T-helper 1 cell treated with Interleukin-12 subunit alpha and Interleukin-12 subunit beta and Interleukin-4 antibody, amounts not matched to agents 30 ng/mL and 1 ng/mL, for 36 hours (primary cell): ENCODE measurements at regions not wholly inside any gene's neighbourhood (a gene's known extent, or its start where the extent isn't known, plus 50 kb on each side); places are given as distances from the start of the nearest gene placed in this dataset.

Source experiments
- intact Hi-C: fragments of 100-400 bp; cut with micrococcal nuclease; formaldehyde crosslinking; loops from one replicate; pipeline ENCODE4 v1.15.1; 2024

GRCh38 chr4:138859254-138859653 is 156.3 kb upstream of the NOCT start:
- intact Hi-C loops, result no loop called here

GRCh38 chr4:138858419-138858818 is 157.2 kb upstream of the NOCT start:
- intact Hi-C loops, result no loop called here

GRCh38 chr4:138857416-138857815 is 158.2 kb upstream of the NOCT start:
- intact Hi-C loops, result no loop called here

DNA sequence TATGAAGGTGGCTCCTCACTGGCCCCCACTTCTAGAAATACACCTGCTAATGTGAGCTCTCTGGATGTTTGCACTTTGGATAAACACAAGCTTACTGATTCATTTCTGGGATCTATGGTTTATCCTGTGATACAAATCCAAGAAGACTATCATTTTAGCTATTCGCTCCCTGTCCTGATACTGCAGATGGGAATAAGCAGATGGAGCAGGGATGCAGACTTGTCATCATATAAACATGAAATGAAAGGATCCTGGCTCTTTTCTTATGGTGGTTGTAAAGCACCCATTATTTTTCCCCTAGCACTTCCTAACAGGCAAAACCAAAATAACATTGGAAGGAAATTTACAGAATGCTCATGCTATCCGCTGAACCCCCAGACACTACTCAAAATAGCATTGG is 162.9 kb upstream of the NOCT start:
- intact Hi-C loops, result no loop called here

DNA sequence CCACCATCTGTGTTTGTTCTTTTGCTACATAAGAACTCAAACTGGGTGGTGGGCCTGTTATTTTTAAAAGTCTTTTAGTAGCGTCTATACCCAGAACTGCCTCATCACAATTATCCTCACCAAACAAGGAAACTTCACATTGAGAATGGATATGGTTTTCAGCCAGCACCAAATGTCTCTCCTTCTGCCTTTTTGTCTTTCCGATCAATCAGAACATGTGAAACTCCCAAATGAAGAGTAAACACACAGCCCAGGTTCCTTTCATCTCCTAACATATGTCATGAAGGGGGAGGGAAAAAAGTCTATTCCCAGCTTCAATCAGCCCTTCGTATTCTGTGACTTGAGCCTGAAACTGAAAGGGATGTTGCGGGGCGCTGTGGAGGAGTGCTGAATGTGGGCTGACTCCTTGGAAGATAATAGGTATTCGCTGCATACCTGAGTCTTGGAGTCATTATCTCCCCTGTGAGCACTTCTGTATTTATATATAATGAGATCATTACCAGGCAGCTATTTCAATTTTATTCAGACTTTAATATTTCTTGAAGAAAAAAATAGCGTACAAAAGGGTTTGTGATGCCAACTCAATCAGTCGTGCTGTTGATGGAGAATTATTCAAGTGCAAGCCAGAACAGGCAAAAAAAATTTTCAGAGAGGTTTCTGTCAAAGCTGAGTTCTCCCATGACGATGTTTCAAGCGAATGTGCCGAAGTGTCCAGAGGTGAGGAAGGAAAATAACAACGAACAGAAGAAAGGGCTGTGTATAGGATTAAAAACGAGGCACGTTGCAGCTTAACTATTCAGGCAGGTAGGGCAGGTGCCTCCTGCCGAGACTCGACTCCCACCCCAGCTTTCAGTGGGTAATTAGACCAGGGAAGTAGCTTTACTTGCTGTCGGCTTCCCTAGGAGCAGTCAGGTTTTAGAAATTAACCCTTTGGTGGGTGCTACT is 163.9 kb upstream of the NOCT start:
- intact Hi-C loops, result no loop called here

GRCh38 chr4:138845664-138846063 is 169.9 kb upstream of the NOCT start:
- intact Hi-C loops, result no loop called here

- intact Hi-C loops, result no loop called here
Measured at GRCh38 chr4:138845054-138845453, 170.5 kb upstream of the NOCT start.

DNA sequence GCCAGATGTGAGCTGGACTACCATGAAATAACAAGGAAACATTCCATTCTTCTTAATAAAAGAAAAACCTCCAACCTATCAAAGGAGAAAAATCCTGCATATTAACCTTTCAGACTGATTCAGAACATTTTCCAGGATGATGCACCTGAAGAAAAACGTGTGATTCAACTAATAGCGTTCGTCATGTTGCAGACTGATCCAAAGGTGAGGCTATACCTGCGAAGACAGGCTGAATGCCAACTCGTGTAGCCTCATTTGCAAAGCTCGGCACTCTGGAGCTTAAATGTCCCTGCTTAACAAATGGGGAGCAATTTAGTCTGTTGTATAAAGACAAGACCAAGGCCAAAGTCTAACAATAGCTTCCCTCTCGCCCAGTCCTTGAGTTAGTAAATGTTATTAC is 172.0 kb upstream of the NOCT start:
- intact Hi-C loops, result no loop called here

DNA sequence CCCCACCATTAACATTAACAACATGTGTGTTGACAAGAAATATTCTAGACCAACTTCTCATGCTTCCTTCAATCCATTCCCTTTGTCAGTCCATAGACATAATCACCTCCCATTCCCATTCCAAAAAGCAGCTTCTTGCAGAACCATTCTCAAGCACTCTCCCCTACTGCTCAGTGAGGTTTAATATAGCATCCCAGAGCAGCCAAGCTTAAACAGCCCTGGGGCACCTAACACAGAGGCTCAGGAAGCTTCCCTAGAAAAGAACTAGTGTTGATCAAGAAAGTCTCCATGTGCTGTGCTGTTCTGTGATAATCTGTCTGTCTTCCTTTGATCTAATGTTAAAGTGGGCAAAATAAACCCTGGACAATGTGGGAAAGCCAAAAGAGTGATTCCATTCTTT is 174.2 kb upstream of the NOCT start:
- intact Hi-C loops, result no loop called here

GRCh38 chr4:138838251-138838650 is 177.3 kb upstream of the NOCT start:
- intact Hi-C loops, result no loop called here

- intact Hi-C loops, result no loop called here
Measured at GRCh38 chr4:138835832-138836533, 179.6 kb upstream of the NOCT start.

- intact Hi-C loops, result no loop called here
Measured at GRCh38 chr4:138833974-138834373, 181.6 kb upstream of the NOCT start.

GRCh38 chr4:138832563-138832962 is 183.0 kb upstream of the NOCT start:
- intact Hi-C loops, result no loop called here

GRCh38 chr4:138831948-138832347 is 183.6 kb upstream of the NOCT start:
- intact Hi-C loops, result no loop called here

- intact Hi-C loops, result no loop called here
Measured at GRCh38 chr4:138828926-138829325, 186.7 kb upstream of the NOCT start.

DNA sequence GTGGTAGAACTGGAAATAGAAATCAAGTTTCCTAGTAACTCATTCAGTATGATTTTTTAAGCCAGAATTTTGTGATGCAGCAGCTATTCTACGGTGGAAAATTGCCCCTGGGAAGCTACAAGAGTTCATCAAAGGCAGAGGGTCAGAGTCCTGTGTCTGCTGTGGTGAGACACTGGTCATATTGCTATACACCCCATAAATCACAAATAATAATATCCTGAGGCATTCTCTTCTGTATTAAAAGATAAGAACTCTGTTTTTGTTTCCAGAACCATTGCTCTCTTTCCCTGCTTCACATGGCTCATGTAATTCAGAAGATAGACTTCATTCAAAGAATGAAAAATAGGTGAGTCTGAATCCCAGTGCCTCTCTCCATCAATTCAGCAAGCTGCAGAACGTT is 188.8 kb upstream of the NOCT start:
- intact Hi-C loops, result no loop called here

DNA sequence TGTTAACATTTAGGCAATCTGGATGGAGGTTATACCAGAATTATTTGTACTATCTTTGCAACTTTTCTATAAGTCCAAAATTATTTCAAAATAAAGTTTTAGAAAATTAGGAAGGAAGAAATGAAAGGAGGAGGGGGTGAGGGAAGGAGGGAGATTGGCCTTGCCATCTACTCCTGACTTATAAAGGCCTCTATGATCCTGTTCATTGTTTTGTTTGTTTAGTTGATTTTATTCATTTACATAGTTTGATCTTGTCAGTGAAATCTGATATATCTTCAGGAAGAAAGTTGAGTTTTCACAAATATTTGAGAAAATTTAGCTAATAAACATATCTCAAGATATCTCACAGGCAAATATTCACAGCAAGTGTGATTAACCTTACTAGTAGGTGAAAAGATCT is 189.3 kb upstream of the NOCT start:
- intact Hi-C loops, result no loop called here

DNA sequence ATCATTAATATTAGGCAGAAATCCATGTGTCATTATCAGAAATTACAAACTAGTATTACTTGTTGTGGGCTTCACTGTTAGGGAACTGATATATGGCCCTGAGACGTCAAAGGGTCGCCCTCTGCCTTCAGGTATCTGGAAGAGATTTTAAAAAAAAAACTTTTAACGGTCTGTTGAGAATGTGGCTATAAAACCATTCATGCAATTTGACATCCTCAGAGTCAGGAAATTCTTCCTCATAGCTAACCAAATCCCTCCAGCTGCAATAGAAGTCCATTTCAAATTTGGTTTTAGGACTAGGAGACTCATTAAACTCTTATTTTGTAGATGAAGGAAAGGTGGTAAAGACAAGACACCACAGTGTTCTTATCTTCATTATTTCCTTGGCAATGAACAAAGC is 194.2 kb upstream of the NOCT start:
- intact Hi-C loops, result no loop called here

GRCh38 chr4:138816875-138817274 is 198.7 kb upstream of the NOCT start:
- intact Hi-C loops, result no loop called here

DNA sequence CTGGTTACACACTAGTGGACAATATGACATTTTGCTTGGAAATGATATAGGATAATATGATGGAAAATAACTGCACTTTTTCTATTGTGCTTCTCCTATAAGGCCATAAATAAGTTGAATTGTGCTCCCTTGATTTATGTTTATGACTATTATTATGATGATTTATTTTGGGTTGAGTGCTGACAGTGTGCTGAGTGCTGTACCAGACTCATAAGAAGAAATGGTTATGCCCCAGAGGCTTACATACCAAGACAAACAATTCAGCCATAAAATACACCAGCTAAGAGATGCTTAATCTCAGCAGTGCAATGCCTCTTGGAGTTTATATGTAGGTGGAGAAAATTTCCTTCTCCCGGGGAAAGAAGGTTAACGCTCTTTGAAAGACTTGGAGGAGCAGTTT is 199.8 kb upstream of the NOCT start:
- intact Hi-C loops, result no loop called here

GRCh38 chr4:138805736-138806135 is 209.8 kb upstream of the NOCT start:
- intact Hi-C loops, result no loop called here

DNA sequence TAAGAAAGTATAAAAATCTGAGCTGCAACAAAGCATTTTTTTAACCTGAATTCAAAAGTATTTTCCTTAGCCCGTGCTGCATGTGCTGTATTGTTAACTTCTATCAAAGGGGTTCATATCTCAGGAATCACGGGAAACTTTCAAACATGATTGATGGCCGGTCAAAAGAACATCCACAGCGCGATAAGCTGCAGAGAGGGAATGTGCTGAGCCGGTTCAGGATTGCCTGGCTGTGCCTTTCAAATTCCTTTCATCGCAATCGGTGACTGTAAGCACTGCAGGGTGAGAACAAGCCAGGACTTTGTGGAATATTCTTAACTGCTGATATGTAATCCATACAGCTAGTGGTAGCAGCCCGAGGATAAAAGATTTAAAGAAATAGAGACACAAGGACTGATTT is 210.9 kb upstream of the NOCT start:
- intact Hi-C loops, result no loop called here

GRCh38 chr4:138803051-138803450 is 212.5 kb upstream of the NOCT start:
- intact Hi-C loops, result no loop called here
